H9 (cell line): ENCODE measurements at regions not wholly inside any gene's neighbourhood (a gene's known extent, or its start where the extent isn't known, plus 50 kb on each side); places are given as distances from the start of the nearest gene placed in this dataset.

ENCODE experiments used
- DNase-seq: peaks from one replicate; pipeline ENCODE4 v3.0.0-alpha.2; 2017
- H2AFZ ChIP-seq: one replicate; pipeline ENCODE4 v1.6.1; 2013; ENCODE audit warnings: mild to moderate bottlenecking, low read length, control low read depth, moderate library complexity
- H2AK5ac ChIP-seq: 2 replicates; pipeline ENCODE4 v1.6.1; 2013; ENCODE audit warnings: low read length, control low read depth, mixed read lengths; ENCODE audit not compliant: insufficient read length
- H2BK120ac ChIP-seq: one replicate; pipeline ENCODE4 v1.6.1; 2013; ENCODE audit warnings: low read depth, mild to moderate bottlenecking, low read length, control low read depth, inconsistent platforms; ENCODE audit not compliant: poor library complexity, severe bottlenecking
- H2BK12ac ChIP-seq: 2 replicates; pipeline ENCODE4 v1.6.1; 2013; ENCODE audit warnings: low read length, control low read depth, mixed read lengths, low read depth; ENCODE audit not compliant: insufficient read length
- H2BK15ac ChIP-seq: 2 replicates; pipeline ENCODE4 v1.6.1; 2013; ENCODE audit warnings: low read depth, low read length, control low read depth
- H2BK20ac ChIP-seq: one replicate; pipeline ENCODE4 v1.6.1; 2013; ENCODE audit warnings: low read depth, mild to moderate bottlenecking, low read length, control low read depth, inconsistent platforms; ENCODE audit not compliant: poor library complexity, severe bottlenecking
- H2BK5ac ChIP-seq: 2 replicates; pipeline ENCODE4 v1.6.1; 2013; ENCODE audit warnings: low read length, control low read depth, mixed read lengths; ENCODE audit not compliant: insufficient read length
- H3K14ac ChIP-seq: 2 replicates; pipeline ENCODE4 v1.6.1; 2013; ENCODE audit warnings: low read length, control low read depth; ENCODE audit not compliant: insufficient read depth
- H3K18ac ChIP-seq: 2 replicates; pipeline ENCODE4 v1.6.1; 2013; ENCODE audit warnings: low read depth, mild to moderate bottlenecking, mixed read lengths, low read length, control low read depth; ENCODE audit not compliant: insufficient read length
- H3K23ac ChIP-seq: 2 replicates; pipeline ENCODE4 v1.6.1; 2013; ENCODE audit warnings: low read length, control low read depth, mixed read lengths, low read depth; ENCODE audit not compliant: insufficient read length
- H3K23me2 ChIP-seq: 2 replicates; pipeline ENCODE4 v1.6.1; 2013; ENCODE audit warnings: low read depth, mild to moderate bottlenecking, mixed read lengths, low read length, control low read depth; ENCODE audit not compliant: insufficient read length, poor library complexity, severe bottlenecking
- H3K27ac ChIP-seq: 2 replicates; pipeline ENCODE4 v1.5.1; 2013; ENCODE audit warnings: low read length, control low read depth, mixed read lengths, low read depth; ENCODE audit not compliant: insufficient read length
- H3K27me3 ChIP-seq: 2 replicates; pipeline ENCODE4 v1.6.1; 2013; ENCODE audit warnings: low read length, control low read depth, inconsistent platforms; ENCODE audit not compliant: insufficient read depth
- H3K4ac ChIP-seq: 2 replicates; pipeline ENCODE4 v1.6.1; 2013; ENCODE audit warnings: low read depth, mild to moderate bottlenecking, control low read depth, inconsistent platforms, low read length, moderate library complexity
- H3K4me1 ChIP-seq: 2 replicates; pipeline ENCODE4 v1.6.1; 2013; ENCODE audit warnings: low read length, control low read depth, inconsistent platforms; ENCODE audit not compliant: insufficient read depth
- H3K4me2 ChIP-seq: 2 replicates; pipeline ENCODE4 v1.6.1; 2013; ENCODE audit warnings: low read length, control low read depth, mixed read lengths; ENCODE audit not compliant: insufficient read length, insufficient read depth
- H3K56ac ChIP-seq: 2 replicates; pipeline ENCODE4 v1.6.1; 2013; ENCODE audit warnings: low read depth, mild to moderate bottlenecking, mixed read lengths, low read length, control low read depth; ENCODE audit not compliant: insufficient read length
- H3K79me1 ChIP-seq: 2 replicates; pipeline ENCODE4 v1.6.1; 2013; ENCODE audit warnings: low read depth, mild to moderate bottlenecking, moderate library complexity, low read length, control low read depth, inconsistent platforms; ENCODE audit not compliant: insufficient read depth, poor library complexity, severe bottlenecking
- H3K79me2 ChIP-seq: 2 replicates; pipeline ENCODE4 v1.6.1; 2013; ENCODE audit warnings: low read length, control low read depth, inconsistent platforms; ENCODE audit not compliant: insufficient read depth
- H3K9ac ChIP-seq: 2 replicates; pipeline ENCODE4 v1.6.1; 2013; ENCODE audit warnings: low read length, control low read depth, mixed read lengths; ENCODE audit not compliant: insufficient read length; ENCODE audit errors: extremely low read depth
- H3K9me3 ChIP-seq: one replicate; pipeline ENCODE4 v1.6.1; 2013; ENCODE audit warnings: low read depth, low read length, inconsistent platforms; ENCODE audit not compliant: control insufficient read depth
- H3T11ph ChIP-seq: one replicate; pipeline ENCODE4 v1.6.1; 2013; ENCODE audit warnings: mild to moderate bottlenecking, low read length, control low read depth, inconsistent platforms
- H4K20me1 ChIP-seq: one replicate; pipeline ENCODE4 v1.6.1; 2013; ENCODE audit not compliant: control insufficient read depth, insufficient read length, insufficient read depth
- H4K5ac ChIP-seq: 2 replicates; pipeline ENCODE4 v1.6.1; 2013; ENCODE audit warnings: low read depth, mild to moderate bottlenecking, mixed read lengths, low read length, control low read depth; ENCODE audit not compliant: insufficient read length
- H4K8ac ChIP-seq: replicated peaks from 2 replicates; pipeline ENCODE4 v1.6.1; 2013; ENCODE audit warnings: low read length, control low read depth, mixed read lengths, low read depth; ENCODE audit not compliant: insufficient read length
- H4K91ac ChIP-seq: 2 replicates; pipeline ENCODE4 v1.6.1; 2013; ENCODE audit warnings: low read depth, mild to moderate bottlenecking, moderate library complexity, mixed read lengths, low read length, control low read depth; ENCODE audit not compliant: insufficient read length
- H3K27ac Mint-ChIP-seq, 3 experiments: 2 replicates in 2 of 3; 3 replicates in 1 of 3; pipeline ENCODE4 v1.8.0; 2020 to 2021; ENCODE audit warnings: mixed read lengths in 3 of 3, mild to moderate bottlenecking in 1 of 3, moderate library complexity in 1 of 3
- H3K27me3 Mint-ChIP-seq: 2 replicates; pipeline ENCODE4 v1.8.0; 2021; ENCODE audit warnings: low read depth, mild to moderate bottlenecking, moderate library complexity, mixed read lengths
- H3K36me3 Mint-ChIP-seq, 3 experiments: 2 replicates in 2 of 3; 3 replicates in 1 of 3; pipeline ENCODE4 v1.8.0; 2020 to 2021; ENCODE audit warnings: low read depth in 3 of 3, mixed read lengths in 3 of 3; ENCODE audit not compliant: insufficient read depth in 1 of 3
- H3K4me1 Mint-ChIP-seq, 2 experiments: 2 replicates each; pipeline ENCODE4 v1.8.0; 2020; ENCODE audit warnings: mixed read lengths in 2 of 2
- H3K4me3 Mint-ChIP-seq, 2 experiments: 2 replicates in 1 of 2; 3 replicates in 1 of 2; pipeline ENCODE4 v1.8.0; 2020 to 2021; ENCODE audit warnings: mild to moderate bottlenecking in 2 of 2, mixed read lengths in 2 of 2, moderate library complexity in 1 of 2
- H3K9me3 Mint-ChIP-seq, 2 experiments: 2 replicates in 1 of 2; 3 replicates in 1 of 2; pipeline ENCODE4 v1.8.0; 2020; ENCODE audit warnings: mild to moderate bottlenecking in 2 of 2, mixed read lengths in 2 of 2, moderate library complexity in 1 of 2
- WGBS: extraction: QIAGEN DNeasy Blood & Tissue Kit; methylation state at CpG from one replicate; pipeline ENCODE4 v1.1.7; 2013; ENCODE audit warnings: missing lambda C conversion rate, low lambda C conversion rate, mixed read lengths; ENCODE audit not compliant: insufficient read length; ENCODE audit errors: extremely low coverage; 5-methylcytosine and 5-hydroxymethylcytosine counted together
- TF ChIP-seq, protein P1 (sequence below): fragments of 200-600 bp; sonication (generic); conservative IDR thresholded peaks from 3 replicates; pipeline ENCODE4 v1.8.0; 2021; ENCODE audit warnings: antibody characterized with exemption, mild to moderate bottlenecking

DNA sequence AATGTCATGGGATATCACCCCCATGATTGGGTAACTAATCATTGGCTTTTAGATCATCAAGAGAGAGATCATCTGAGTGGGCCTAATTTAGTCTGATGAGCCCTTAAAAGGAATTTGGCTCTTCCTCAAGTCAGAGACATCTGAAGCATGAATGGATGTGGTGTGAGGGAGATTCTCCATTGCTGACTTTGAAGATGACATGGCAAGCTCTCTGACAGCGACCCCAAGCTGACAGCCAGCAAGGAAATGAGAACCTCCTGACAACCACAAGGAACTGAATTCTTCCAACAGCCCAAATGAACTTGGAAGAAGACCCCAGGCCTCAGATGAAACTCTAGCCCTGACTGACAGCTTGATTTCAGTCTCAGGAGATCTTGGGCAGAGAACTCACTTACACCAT is 108.4 kb upstream of the SPATA12 start:
- no peak overlapping the region for H4K5ac ChIP-seq
- H3K23ac ChIP-seq, result no peak overlapping the region
- no peaks in the 10 kb centered on the region for H3K79me1 ChIP-seq
- no peak overlapping the region; a peak in 1 of 7 replicates for H3K27ac Mint-ChIP-seq
- no peaks in the 10 kb centered on the region for H3K27me3 ChIP-seq
- H3K23me2 ChIP-seq, result no peaks in the 10 kb centered on the region
- no peaks in the 10 kb centered on the region for H3K4me1 Mint-ChIP-seq
- H3K79me2 ChIP-seq, result no peaks in the 10 kb centered on the region
- no peak overlapping the region for H3K4ac ChIP-seq
- H2BK12ac ChIP-seq, result no peak overlapping the region
- H2AFZ ChIP-seq, result no peak overlapping the region
- H3K14ac ChIP-seq, result no peak overlapping the region
- H3K27ac ChIP-seq, result no peak overlapping the region
- no peaks in the 10 kb centered on the region for H4K20me1 ChIP-seq
- H2BK15ac ChIP-seq, result no peak overlapping the region
- H4K91ac ChIP-seq, result no peak overlapping the region
- H2BK120ac ChIP-seq, result no peak overlapping the region
- H3K18ac ChIP-seq, result no peak overlapping the region
- H4K8ac ChIP-seq, result no peak overlapping the region
- no peak for DNase-seq
- no peak overlapping the region for H3K4me2 ChIP-seq
- WGBS, result no CpG with 5 or more reads among the region's 1 CpG
- no peak overlapping the region for H3T11ph ChIP-seq
- H3K27me3 Mint-ChIP-seq, result no peaks in the 10 kb centered on the region
- no peak overlapping the region for H3K9ac ChIP-seq
- H3K4me3 Mint-ChIP-seq, result no peak overlapping the region
- H3K4me1 ChIP-seq, result no peaks in the 10 kb centered on the region
- H2BK5ac ChIP-seq, result no peak overlapping the region
- H3K9me3 ChIP-seq, result no peaks in the 10 kb centered on the region
- no peak overlapping the region for H2AK5ac ChIP-seq
- TF ChIP-seq, protein P1, sequence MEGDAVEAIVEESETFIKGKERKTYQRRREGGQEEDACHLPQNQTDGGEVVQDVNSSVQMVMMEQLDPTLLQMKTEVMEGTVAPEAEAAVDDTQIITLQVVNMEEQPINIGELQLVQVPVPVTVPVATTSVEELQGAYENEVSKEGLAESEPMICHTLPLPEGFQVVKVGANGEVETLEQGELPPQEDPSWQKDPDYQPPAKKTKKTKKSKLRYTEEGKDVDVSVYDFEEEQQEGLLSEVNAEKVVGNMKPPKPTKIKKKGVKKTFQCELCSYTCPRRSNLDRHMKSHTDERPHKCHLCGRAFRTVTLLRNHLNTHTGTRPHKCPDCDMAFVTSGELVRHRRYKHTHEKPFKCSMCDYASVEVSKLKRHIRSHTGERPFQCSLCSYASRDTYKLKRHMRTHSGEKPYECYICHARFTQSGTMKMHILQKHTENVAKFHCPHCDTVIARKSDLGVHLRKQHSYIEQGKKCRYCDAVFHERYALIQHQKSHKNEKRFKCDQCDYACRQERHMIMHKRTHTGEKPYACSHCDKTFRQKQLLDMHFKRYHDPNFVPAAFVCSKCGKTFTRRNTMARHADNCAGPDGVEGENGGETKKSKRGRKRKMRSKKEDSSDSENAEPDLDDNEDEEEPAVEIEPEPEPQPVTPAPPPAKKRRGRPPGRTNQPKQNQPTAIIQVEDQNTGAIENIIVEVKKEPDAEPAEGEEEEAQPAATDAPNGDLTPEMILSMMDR, result no peak
- H3K9me3 Mint-ChIP-seq, result peaks cover 3% of the 10 kb centered on the region in 2 experiments; a peak in 2 of 5 replicates
- no peaks in the 10 kb centered on the region; a peak in 3 of 7 replicates for H3K36me3 Mint-ChIP-seq
- no peak overlapping the region for H2BK20ac ChIP-seq
- no peak overlapping the region for H3K56ac ChIP-seq
